Keratinocyte (primary cell): ENCODE measurements at regions not wholly inside any gene's neighbourhood (a gene's known extent, or its start where the extent isn't known, plus 50 kb on each side); places are given as distances from the start of the nearest gene placed in this dataset.
A peak's percentile ranks its signal among the peaks of the same experiment; 100 is the strongest.

Source experiments
- DNase-seq: peaks from one replicate; pipeline ENCODE4 v3.0.0-alpha.2; 2011; ENCODE audit warnings: low read depth, missing footprints, low spot score
- FAIRE-seq: peaks from 2 replicates; lab custom pipeline; 2011; peaks lifted over from hg19 to GRCh38; lab: Jason Lieb, UNC
- H2AFZ ChIP-seq: 2 replicates; pipeline ENCODE4 v1.6.0; 2012; ENCODE audit warnings: low read length, control low read depth, inconsistent platforms; ENCODE audit not compliant: control insufficient read depth
- H3K27ac ChIP-seq: 2 replicates; pipeline ENCODE4 v1.5.1; 2011; ENCODE audit warnings: low read length; ENCODE audit not compliant: control insufficient read depth, insufficient read depth
- H3K27me3 ChIP-seq: 3 replicates; pipeline ENCODE4 v1.6.0; 2011; ENCODE audit warnings: low read length; ENCODE audit not compliant: control insufficient read depth, insufficient read depth; ENCODE audit errors: extremely low read depth
- H3K36me3 ChIP-seq, 2 experiments: 2 replicates in 1 of 2; 3 replicates in 1 of 2; pipeline ENCODE4 v1.5.1; 2011; ENCODE audit warnings: low read length in 2 of 2, mild to moderate bottlenecking in 1 of 2; ENCODE audit not compliant: control insufficient read depth in 2 of 2, insufficient read depth in 2 of 2; ENCODE audit errors: extremely low read depth in 1 of 2
- H3K4me1 ChIP-seq: 3 replicates; pipeline ENCODE4 v1.5.1; 2011; ENCODE audit warnings: low read length; ENCODE audit not compliant: control insufficient read depth, insufficient read depth; ENCODE audit errors: extremely low read depth
- H3K4me2 ChIP-seq: 3 replicates; pipeline ENCODE4 v1.6.0; 2011; ENCODE audit warnings: low read depth, low read length; ENCODE audit not compliant: control insufficient read depth, insufficient read depth; ENCODE audit errors: extremely low read depth
- H3K4me3 ChIP-seq, 3 experiments: fragments of 200-600 bp in 1 of 3; sonication (generic) in 1 of 3; 2 replicates in 2 of 3; 3 replicates in 1 of 3; pipeline ENCODE4 v1.5.1; 2011 to 2016; ENCODE audit warnings: low read length in 3 of 3, mild to moderate bottlenecking in 3 of 3, control low read depth in 2 of 3, inconsistent platforms in 1 of 3, low read depth in 1 of 3, mixed read lengths in 1 of 3, mixed run types in 1 of 3, moderate library complexity in 1 of 3; ENCODE audit not compliant: control insufficient read depth in 2 of 3, insufficient read depth in 2 of 3; ENCODE audit errors: extremely low read depth in 1 of 3
- H3K79me2 ChIP-seq: 2 replicates; pipeline ENCODE4 v1.6.0; 2012; ENCODE audit warnings: low read length; ENCODE audit not compliant: control insufficient read depth, insufficient read depth
- H3K9ac ChIP-seq: 3 replicates; pipeline ENCODE4 v1.6.0; 2011; ENCODE audit warnings: low read length; ENCODE audit not compliant: control insufficient read depth, insufficient read depth; ENCODE audit errors: extremely low read depth
- H3K9me1 ChIP-seq: 3 replicates; pipeline ENCODE4 v1.6.0; 2011; ENCODE audit warnings: low read length; ENCODE audit not compliant: control insufficient read depth, insufficient read depth; ENCODE audit errors: extremely low read depth
- H3K9me3 ChIP-seq: 2 replicates; pipeline ENCODE4 v1.5.1; 2012; ENCODE audit warnings: low read depth, low read length; ENCODE audit not compliant: control insufficient read depth
- H4K20me1 ChIP-seq: 3 replicates; pipeline ENCODE4 v1.6.0; 2011; ENCODE audit warnings: low read length; ENCODE audit not compliant: control insufficient read depth, insufficient read depth; ENCODE audit errors: extremely low read depth
- CTCF ChIP-seq, 3 experiments: IDR thresholded peaks in 1 of 3; conservative IDR thresholded peaks in 1 of 3; optimal IDR thresholded peaks in 1 of 3; 2 replicates in 2 of 3; 3 replicates in 1 of 3; pipeline versions ENCODE3 to v1.5.1; 2011; ENCODE audit warnings: low read length in 3 of 3, mild to moderate bottlenecking in 3 of 3, moderate library complexity in 2 of 3, control low read depth in 1 of 3, inconsistent platforms in 1 of 3; ENCODE audit not compliant: insufficient read depth in 2 of 3; ENCODE audit errors: extremely low read depth in 1 of 3
- EZH2 ChIP-seq: IDR thresholded peaks from one replicate; pipeline ENCODE4 v1.6.1; 2012; ENCODE audit warnings: inconsistent platforms, mild to moderate bottlenecking, low read length, moderate library complexity
- dilution Hi-C: fragments of 300-500 bp; cut with MboI; formaldehyde crosslinking; loops from one replicate; pipeline ENCODE4 v1.7.0; 2020; ENCODE audit warnings: low sequenced_read_pairs; ENCODE audit not compliant: extremely low pct_ligation_motif_present

- H3K9me3 ChIP-seq = peaks cover 6% of the 10 kb centered on the region
- no peak overlapping the region for H2AFZ ChIP-seq
- TF ChIP-seq EZH2 = no peak
- TF ChIP-seq CTCF (optimal IDR thresholded peaks at IDR 0.05 in 1 of 3, IDR thresholded peaks at IDR 0.05 in 1 of 3, conservative IDR thresholded peaks at IDR 0.05 in 1 of 3; ENCODE audit: extremely low read depth in 1 of 3, insufficient read depth in 2 of 3, low read length in 3 of 3) = no peak
- DNase-seq = peak; percentile 69
- no peaks in the 10 kb centered on the region for H3K27me3 ChIP-seq
- peak overlapping the region; percentile 63 for H3K4me2 ChIP-seq
- FAIRE-seq = peak; percentile 94
- H3K27ac ChIP-seq = peak overlapping the region; percentile 42
- dilution Hi-C loops = no loop called here
- no peaks in the 10 kb centered on the region for H4K20me1 ChIP-seq
- H3K9ac ChIP-seq = peak overlapping the region; percentile 0
- no peaks in the 10 kb centered on the region for H3K9me1 ChIP-seq
- H3K36me3 ChIP-seq = no peaks in the 10 kb centered on the region
- peak overlapping the region in 1 of 3 experiments; percentile 24 for H3K4me3 ChIP-seq
- peaks cover 50% of the 10 kb centered on the region for H3K4me1 ChIP-seq
- H3K79me2 ChIP-seq = no peaks in the 10 kb centered on the region
Measured at GRCh38 chr5:155085282-155085989, 71.9 kb downstream of the KIF4B start.

- TF ChIP-seq CTCF (optimal IDR thresholded peaks at IDR 0.05 in 1 of 3, IDR thresholded peaks at IDR 0.05 in 1 of 3, conservative IDR thresholded peaks at IDR 0.05 in 1 of 3; ENCODE audit: extremely low read depth in 1 of 3, insufficient read depth in 2 of 3, low read length in 3 of 3) (peak in 2 of 3 experiments; percentile 3 to 7), EZH2 (no peak)
- no peak overlapping the region for H3K4me2 ChIP-seq
- no peak overlapping the region for H3K27ac ChIP-seq
- FAIRE-seq (peak; percentile 97), DNase-seq (peak; percentile 35)
- dilution Hi-C loops = no loop called here
- H3K27me3 ChIP-seq = no peaks in the 10 kb centered on the region
- no peak overlapping the region for H3K9ac ChIP-seq
- H4K20me1 ChIP-seq = no peaks in the 10 kb centered on the region
- peaks cover 6% of the 10 kb centered on the region for H3K9me3 ChIP-seq
- H3K4me3 ChIP-seq = no peak overlapping the region
- peaks cover 56% of the 10 kb centered on the region for H3K4me1 ChIP-seq
- H2AFZ ChIP-seq = no peak overlapping the region
- H3K36me3 ChIP-seq = no peaks in the 10 kb centered on the region
- H3K79me2 ChIP-seq = no peaks in the 10 kb centered on the region
- no peaks in the 10 kb centered on the region for H3K9me1 ChIP-seq
Measured at GRCh38 chr5:155087036-155087435, 73.5 kb downstream of the KIF4B start.
